Retinal pigment epithelial cell (primary cell): ENCODE measurements at regions not wholly inside any gene's neighbourhood (a gene's known extent, or its start where the extent isn't known, plus 50 kb on each side); places are given as distances from the start of the nearest gene placed in this dataset.

ENCODE experiments used
- DNase-seq: peaks from one replicate; pipeline ENCODE4 v3.0.0-alpha.2; 2010; ENCODE audit warnings: low read depth
- H3K4me3 ChIP-seq: 2 replicates; pipeline ENCODE4 v1.5.1; 2011; ENCODE audit warnings: mild to moderate bottlenecking, low read length, control low read depth, moderate library complexity
- CTCF ChIP-seq: conservative IDR thresholded peaks from 2 replicates; pipeline ENCODE4 v1.5.1; 2011; ENCODE audit warnings: low read depth, low read length, control low read depth, inconsistent platforms

- TF ChIP-seq CTCF: no peak
- H3K4me3 ChIP-seq: no peak overlapping the region
- DNase-seq: no peak
These were observed 1926.8 kb downstream of the NCAM2 start for GRCh38 chr21:22925032-22925431.

- no peak for TF ChIP-seq CTCF
- DNase-seq: no peak
These were observed 1929.3 kb downstream of the NCAM2 start for GRCh38 chr21:22927469-22927868.

GRCh38 chr21:22941779-22942490, 1943.7 kb downstream of the NCAM2 start:
- H3K4me3 ChIP-seq: no peak overlapping the region
- TF ChIP-seq CTCF: no peak
- no peak for DNase-seq

More at GRCh38 chr21:22927469-22927868, 1929.3 kb downstream of the NCAM2 start:
- no peak overlapping the region for H3K4me3 ChIP-seq

GRCh38 chr21:22955559-22955958, 1957.3 kb downstream of the NCAM2 start:
- TF ChIP-seq CTCF: no peak
- DNase-seq: no peak
- H3K4me3 ChIP-seq: no peak overlapping the region

GRCh38 chr21:22961258-22961657, 1963.0 kb downstream of the NCAM2 start:
- no peak for DNase-seq
- no peak overlapping the region for H3K4me3 ChIP-seq
- no peak for TF ChIP-seq CTCF

GRCh38 chr21:22965455-22966135, 1967.4 kb downstream of the NCAM2 start:
- peak; percentile 5 for TF ChIP-seq CTCF
- DNase-seq: peak; percentile 33

GRCh38 chr21:22981819-22982218, 1983.6 kb downstream of the NCAM2 start:
- DNase-seq: no peak
- no peak overlapping the region for H3K4me3 ChIP-seq
- no peak for TF ChIP-seq CTCF

More at GRCh38 chr21:22965455-22966135, 1967.4 kb downstream of the NCAM2 start:
- H3K4me3 ChIP-seq: no peak overlapping the region
